ENCODE measurements at regions not wholly inside any gene's neighbourhood (a gene's known extent, or its start where the extent isn't known, plus 50 kb on each side); places are given as distances from the start of the nearest gene placed in this dataset.
"Not testable (repeated sequence)": the region's sequence is repeated elsewhere in the genome, so short reads cannot be mapped to it uniquely, and the experiment has no call there.

DNA sequence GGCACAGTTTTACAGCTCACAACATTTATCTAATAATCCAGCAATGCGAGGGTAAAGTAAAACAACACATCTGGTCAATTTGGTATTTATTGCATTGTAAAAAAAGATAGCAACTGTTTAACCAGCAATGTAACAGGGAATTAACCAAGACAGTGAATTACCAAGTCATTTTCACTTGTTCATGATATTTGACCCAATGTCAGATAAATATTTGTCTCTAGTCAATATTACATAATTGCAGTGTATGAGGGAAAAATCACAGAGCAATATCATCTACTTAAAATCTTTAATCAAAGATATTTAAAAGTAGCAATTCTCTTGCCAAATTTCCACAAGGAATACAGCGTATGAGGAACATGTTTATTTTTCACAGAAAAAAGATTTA, 1265.1 kb upstream of the CHAC2 start:
- no peak for DNase-seq

DNA sequence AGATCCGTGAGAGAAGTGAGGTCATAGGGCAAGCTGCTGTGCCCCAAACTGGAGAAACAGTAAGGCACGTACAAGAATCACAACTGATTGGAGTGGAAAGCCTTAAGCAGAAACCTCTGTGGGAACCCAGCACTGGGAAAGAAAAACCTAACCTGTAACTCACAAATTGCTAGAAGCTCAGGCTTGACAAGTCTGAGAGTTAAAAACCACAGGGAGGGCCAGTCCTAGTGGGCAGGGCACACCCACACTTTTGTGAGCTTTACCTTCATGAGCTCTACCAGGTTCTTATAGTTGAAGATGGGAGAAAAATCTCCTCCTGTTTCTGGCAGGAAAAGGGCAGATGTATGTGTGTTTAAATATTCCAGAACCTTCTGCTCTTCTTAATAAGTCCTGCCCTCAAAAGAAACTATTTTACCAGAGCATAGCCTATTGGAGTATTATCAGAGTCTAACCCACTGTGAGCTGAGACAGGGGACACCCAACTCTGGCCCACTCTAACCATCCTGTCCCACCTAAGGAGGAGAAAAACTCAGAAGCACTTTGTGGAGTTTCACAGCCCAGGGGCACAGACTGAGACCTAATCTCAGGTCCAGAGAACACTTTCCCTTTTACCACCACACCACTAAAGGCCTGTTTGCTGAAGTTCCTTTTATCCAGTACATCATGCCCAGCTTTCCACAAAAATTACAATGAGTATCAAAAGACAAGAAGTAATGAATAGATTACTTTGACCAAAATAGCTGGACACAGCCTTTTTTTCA, 1265.7 kb upstream of the CHAC2 start:
- no peak for DNase-seq

DNA sequence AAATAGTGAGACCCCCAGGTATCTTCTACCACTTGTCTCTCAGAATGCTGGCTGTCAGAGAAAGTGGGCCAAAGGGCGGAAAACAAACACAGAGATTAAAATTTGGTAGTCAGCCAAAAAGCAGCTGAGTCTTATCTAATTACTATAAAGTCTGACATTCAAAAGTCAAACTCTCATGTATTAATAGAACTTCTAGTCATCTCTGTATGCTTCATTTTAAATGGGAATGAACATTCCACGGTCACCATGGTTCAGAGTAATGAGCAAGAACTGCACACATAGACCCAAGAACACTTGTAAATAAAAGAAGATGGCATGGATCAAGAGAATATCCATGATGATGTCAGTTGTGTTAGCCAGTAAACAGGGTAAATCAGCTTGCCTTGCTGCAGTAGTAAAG, 1267.0 kb upstream of the CHAC2 start:
- no peak for DNase-seq

DNA sequence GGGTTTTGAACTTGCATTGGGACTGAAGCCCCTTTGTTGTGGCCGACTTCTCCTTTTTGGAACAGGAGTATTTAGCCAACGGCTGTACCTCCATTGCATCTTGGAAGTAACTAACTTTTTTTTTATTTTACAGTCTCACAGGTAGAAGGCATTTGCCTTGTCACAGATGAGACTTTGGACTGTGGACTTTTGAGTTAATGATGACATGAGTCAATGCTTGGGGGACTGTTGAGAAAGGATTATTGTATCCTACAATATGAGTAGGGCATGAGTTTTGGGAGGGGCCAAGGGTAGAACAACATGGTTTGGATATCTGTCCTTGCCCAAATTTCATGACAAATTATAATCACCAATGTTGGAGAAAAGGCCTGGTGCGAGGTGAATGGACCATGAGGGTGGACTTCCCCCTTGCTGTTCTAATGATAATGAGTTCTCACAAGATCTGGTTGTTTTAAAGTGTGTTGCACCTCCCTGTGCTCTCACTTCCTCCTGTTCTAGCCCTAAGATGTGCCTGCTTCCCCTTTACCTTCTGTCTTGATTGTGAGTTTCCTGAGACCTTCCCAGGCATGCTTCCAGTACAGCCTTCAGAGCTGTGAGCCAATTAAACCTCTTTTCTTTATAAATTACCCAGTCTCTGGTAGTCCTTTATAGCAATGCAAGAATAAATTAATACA, 1269.4 kb upstream of the CHAC2 start:
- no peak for DNase-seq

DNA sequence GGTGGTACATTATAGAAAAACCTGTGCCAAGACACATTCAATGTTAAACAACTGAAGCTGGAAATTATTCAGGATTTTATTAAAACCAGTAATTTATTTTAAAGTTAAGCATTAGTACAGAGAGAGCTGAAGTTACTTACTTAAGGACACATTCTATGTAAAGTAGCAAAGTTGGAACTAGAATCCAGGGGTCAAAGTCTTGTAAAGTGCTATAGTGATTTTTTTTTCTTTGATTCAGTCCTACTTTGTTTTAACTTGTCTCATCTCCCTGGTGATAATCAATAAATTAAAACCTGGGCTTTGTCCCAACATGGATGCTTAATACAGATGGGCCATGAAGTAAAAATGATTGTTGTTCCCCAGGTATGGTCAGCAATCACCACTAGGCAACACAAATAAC, 1271.8 kb upstream of the CHAC2 start:
- no peak for DNase-seq

DNA sequence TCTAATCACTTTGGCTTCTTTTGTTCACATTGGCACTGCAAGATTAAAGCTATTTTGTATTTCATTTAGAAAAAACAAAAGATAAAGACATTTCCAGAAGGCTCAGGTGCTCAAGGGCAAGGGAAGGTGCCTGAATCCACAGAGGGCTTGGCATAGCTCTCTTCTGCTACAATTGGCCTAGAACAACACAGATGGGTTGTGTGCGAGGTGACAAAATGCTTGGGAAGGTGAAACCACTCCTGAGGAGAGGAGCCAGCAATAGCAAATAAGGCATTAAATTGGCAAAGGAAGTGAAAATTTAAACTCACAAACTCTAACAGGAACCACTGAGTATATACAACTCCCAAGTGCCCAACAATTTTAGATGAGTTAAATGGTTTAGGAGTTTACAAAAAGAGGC, 1290.4 kb upstream of the CHAC2 start:
- no peak for DNase-seq

DNA sequence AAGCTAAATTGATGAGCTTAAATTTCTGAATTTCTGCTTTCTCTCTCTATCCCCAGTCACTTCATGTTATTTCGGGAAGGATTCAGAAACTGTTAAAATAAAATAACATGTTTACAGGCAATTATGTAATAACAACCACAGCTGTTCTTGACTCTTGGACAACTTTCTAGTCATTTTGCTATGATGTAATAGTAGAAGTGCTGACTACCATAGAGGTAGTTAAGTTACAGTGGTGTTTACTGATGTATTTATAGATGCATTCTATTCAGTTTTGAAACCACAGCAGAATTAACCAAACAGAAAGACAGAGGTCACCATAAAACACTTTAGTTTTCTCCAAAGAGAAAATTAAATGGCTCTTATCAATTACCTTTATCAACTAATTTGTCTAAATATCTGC, 1292.0 kb upstream of the CHAC2 start:
- no peak for DNase-seq

DNA sequence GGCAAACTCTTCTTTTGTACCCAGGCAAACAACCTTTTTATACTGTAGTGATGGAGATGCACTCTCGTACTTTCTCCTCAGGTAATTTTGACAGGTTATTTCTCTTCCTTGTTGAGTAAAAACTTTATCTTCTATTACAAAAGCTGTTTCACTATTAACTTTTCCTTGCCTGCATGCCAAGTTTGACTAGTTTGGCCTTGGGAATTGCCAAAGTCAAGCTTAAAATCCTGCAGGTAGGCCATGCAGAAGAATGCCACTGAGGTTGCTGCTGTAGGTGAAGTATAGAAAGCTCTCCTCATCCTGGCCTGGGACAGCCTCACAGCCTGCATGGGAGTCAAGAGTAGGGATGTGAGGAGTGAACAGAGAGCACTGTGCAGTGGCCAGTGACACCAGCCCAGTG, 1293.5 kb upstream of the CHAC2 start:
- DNase-seq: no peak

DNA sequence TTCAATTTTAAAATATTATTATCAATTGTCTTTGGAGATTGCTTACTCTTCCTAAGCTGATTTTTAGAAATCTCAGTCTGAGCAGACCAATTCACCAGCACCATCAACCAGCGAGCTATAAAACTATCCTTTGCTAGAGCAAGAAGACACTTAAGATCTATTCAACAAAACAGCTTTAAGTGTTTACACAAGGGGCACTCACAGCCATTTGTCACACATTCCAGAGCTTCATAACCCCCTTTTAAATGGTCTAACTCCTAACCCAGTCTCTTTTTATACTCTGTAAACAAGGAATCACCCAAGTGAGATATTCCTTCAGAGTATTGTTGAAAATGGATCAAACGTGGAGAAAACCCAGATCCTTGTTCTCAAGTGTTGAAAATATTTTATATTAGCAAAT, 1294.1 kb upstream of the CHAC2 start:
- no peak for DNase-seq

DNA sequence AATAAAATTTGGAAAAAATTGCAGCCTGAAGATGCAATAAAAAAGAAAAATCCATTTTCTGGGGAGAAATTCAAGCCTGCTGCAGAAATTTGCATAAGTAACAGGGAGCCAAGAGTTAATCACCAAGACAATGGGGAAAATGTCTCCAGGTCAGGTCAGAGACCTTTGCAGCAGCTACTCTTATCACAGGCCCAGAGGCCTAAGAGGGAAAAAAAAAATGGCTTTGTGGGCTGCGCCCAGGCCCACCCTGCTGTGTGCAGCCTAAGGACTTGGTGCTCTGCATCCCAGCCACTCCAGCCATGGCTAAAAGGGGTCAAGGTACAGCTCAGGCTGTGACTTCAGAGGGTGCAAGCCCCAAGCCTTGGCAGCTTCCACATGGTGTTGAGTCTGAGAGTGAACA, 1297.1 kb upstream of the CHAC2 start:
- not testable (repeated sequence) for DNase-seq

DNA sequence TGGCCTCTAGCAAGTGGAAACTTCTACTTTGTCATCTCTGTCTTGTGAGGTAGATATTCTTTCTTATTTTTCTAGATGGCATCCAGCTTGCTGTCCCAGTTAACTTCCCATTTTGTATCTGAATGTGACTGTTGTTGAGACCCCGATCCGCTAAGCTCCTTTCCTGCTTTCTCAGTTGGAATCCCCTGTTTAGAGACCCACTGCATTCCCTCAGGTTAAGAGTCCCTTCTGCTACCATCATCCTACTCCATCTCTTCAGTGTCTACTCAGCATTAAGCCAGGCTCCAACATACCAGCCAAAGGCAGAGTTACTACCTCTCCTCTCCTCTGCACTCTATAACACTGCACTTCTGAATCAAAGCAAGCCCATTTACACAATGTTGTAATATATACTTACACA, 1300.4 kb upstream of the CHAC2 start:
- DNase-seq: no peak

DNA sequence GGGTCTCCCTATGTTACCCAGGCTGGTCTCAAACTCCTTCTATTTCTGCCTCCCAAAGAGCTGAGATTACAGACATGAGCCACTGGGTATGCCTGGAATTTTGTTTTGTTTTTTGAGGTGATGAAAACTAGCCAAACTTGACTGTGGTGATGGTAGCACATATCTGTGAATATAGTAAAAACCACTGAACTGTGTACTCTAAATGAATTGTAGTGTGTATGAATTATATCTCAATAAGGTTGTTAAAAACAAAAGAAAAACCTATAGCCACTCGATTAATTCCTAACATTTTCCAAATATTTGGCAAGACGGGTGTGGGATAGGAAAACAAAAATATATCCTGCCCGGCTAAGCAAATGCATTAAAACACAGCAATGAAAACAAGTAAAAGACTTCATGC, 1302.3 kb upstream of the CHAC2 start:
- no peak for DNase-seq

DNA sequence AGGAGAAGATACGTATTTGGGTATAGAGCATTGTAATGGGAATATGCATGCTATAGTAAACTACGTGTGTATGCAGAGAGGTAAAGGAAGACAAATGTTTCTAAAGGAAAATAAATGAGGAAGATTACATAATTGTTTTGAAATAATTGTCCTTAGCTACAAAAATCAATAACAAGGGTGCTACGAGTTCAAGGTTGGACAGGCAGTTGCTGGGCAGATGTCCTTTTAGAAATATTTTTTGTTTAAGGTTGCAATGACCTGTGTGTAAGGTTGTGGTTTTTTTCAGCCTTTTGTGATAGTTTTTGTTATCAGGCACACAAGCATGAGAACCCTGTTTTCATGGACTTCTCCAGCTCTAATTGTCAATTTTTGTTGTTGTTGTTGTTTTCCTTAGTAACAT, 1304.1 kb upstream of the CHAC2 start:
- no peak for DNase-seq

DNA sequence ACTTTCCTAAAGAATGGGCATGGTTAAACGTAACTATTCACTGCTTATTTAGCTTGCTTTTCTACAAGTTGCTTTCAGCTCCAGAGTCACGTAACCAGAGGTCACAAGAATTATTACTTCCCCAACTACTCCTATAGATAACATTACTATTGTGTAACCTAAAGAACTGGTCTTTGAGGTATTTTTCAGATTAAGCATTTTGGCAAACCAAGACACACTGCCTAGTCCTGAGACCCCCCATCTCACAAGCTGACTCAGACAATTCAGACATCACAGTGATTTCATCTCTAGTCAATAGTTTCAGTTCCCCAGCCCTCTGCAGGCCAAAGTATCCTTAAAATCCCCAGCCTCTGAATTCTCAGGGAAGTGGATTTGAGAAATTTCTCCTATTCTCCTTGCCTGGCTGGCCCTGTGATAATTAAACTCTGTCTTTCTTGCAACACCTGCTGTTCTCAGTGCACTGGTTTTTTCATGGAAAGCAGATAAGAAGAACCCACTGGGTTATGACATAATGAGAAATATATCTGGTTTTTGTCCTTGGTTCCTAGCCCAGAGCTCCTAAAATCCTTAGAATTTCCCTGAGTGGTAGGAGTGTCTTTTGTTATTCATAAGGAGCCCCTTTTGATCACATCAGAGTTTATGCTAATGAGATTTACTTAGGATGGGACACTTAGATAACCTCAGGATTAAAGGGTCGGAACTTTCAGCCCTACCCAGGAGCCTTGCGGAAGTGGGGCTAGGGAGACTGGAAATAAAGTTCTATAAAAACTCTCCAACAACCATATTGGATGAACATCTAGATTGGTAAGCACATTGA, 1310.8 kb upstream of the CHAC2 start:
- no peak for DNase-seq

DNA sequence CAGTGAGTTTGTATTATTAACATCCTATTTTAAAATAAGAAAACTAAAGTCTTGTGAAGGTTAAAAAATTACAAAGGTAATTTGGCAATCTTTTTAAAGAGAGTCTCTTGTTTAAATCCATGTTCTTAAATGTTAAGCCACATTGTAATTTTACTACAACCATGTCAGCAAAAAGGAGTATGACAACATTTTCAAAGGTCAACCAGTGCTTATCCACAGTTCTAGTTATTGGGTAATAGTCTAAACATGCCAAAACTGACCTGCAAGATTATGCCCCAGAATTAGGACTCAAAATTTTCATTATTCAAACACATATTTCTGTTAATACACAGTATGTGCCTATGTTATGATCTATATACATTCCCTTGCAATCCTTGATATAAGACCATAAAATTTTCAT, 1312.6 kb upstream of the CHAC2 start:
- no peak for DNase-seq

DNA sequence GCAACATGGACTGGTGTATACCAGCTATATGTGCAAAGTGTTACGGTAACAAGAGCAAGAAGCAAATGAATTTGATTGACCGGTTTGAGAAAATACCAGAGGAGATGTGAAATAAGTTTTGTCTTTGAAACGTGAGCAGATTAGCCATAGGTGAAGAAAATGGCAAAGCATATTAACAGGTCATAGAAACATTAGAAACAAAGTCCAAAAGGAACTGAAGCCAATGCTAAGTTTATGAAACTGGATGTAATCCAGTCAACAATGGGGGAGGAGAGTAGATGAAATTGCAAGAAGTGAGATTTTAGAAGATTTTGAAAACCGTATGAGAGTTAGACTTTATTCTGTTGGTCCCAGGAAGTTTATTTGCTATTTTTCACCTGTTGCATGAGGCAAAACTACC, 1315.4 kb upstream of the CHAC2 start:
- DNase-seq: no peak

DNA sequence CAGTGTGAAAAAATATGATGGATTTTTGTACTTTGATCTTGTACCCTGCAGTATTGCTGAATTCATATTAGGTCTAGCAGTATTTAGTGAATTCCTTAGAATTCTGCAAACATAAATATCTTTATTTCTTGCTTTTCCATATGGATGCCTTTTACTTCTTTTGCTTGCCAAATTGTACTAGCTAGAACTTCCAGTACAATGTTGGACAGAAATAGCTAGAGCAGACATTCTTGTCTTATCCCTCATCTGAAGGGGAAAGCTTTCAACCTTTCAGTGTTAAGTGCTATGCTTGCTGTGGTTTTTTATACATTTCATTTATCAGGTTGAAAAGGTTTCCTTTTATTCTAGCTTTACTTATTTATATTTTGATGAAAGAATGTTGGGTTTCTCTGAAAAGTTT, 1321.9 kb upstream of the CHAC2 start:
- DNase-seq: no peak

DNA sequence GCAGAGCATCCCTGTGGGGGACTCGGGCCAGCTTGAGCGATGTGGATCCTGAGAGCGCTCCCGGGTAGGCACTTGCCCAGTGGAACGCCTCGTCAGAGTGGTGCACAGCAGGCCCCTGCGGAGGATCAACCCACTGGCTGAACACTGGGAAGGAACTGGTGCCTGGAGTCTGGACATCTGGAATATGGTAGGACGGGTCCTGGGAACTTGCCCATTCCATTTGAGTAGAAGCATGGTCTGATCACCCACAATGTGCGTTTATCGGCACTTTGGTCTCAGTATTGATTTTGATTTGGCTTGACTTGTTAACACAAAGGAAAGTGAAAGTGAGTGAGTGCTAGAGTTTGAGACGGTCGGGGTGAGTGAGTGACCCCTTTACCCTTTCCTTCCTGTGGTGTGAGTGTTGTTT, 1336.2 kb upstream of the CHAC2 start:
- no peak for DNase-seq

DNA sequence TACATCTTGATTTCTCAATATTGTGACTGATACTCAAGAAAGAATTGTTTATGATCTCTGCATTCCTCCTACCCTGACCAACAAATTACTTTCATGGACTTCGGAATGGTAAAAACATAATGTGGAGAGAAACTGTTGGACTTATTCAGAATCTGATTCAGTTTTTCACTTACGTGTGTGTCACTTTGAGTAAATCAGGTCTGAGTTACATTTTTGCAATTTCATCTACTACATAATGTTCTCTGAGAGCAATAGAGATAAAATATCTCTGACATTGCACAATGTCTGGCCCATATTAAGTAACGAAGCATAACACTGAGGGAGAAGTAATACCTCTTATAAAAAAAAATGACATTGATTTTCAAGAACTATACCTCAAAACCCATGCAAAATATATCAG, 1337.9 kb upstream of the CHAC2 start:
- no peak for DNase-seq

DNA sequence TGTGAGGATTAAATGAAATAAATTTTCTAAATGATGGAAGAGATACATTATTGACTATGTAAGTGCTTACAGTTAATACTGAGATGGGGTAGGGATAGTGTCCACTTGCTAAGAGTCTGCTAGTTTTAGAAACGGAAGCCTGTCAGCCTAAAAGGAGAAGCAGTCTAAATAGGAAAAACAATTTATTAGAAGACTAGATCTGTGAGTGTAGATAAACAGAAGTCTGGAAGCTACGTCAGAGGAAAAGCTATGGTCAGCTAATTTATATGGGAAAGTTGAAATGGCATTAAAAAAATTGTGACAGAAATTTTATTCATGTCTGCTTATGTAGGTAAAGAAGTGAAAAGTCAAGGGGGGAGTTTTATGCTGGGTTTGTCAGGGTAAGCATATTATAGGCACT, 1338.4 kb upstream of the CHAC2 start:
- no peak for DNase-seq

DNA sequence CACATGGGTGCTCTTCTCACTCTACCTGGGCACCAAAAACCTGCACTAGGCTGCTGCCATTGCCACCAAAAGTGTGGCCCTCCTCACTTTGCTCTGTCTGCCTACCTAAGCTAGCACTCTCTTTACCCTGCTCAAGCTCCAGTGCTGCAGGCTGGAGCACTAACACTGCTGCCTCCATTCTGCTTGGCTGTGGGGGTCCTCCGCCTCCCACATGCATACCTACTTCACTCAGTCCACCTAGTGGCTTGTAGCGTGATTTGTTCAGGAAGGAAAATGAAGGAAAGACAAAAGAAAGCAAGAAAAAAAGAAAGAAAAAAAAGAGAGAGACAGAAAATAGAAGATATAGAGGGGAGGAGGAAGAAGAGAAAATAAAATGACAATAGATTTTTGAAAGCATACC, 1339.4 kb upstream of the CHAC2 start:
- no peak for DNase-seq

DNA sequence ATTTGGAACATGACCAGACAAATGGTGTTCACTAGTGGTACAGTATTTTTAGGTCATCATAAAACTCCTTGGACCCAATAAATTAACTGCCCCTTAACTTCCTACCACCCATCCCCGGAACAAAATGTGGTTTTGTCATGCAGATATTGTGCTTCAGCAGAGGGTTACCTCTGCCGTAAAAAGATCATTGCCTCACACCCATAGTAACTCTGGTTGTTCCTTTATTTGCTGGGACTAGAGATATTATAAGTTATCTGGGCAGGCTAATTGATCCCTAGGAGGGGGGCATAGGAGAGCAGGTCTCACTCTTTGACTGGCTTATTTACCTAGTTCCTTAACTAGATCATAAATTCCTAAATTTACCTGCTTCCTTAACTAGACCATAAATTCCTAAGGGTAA, 1343.9 kb upstream of the CHAC2 start:
- no peak for DNase-seq

DNA sequence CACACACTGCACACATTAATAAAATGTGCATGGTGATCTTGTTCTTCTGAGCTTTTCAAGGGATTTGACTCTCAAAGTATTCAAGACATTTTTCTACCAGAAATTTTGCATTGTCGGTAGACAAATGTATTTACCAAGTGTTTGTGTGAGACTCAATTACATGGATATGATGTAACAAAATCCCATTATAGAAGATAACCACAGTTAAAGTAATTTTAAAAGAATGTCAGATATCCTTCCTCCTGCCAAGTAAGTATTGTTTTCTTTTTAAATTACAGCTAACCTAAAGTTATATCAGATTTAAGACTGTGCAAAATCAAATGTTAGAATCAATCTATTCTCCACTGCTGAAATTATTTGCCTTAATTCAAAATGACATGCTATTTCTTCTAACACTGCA, 1344.5 kb upstream of the CHAC2 start:
- no peak for DNase-seq

DNA sequence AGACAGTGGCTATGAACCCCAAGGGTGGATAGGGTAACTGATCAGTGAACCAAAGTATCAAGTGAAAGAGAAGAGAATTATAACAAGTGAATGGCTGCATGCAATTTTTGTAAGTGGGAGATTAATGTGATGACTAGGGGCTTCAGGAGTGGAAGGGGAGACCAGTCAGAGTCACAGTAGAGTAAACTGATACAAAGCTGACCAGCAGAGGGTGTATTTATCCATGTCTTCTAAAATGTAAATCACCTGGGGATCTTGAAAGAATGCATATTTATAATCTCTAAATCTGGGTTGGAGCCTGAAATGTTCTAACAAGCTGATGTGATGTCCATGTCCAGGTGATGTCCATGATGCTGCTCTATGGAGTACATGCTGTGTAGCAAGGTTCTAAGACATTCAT, 1351.3 kb upstream of the CHAC2 start:
- DNase-seq: no peak
